Prostate gland (tissue), 2 donors: ENCODE measurements at regions not wholly inside any gene's neighbourhood (a gene's known extent, or its start where the extent isn't known, plus 50 kb on each side); places are given as distances from the start of the nearest gene placed in this dataset.

Experiments
- DNase-seq: peaks from one replicate; pipeline ENCODE4 v3.0.0-alpha.2; 2019; ENCODE audit warnings: low spot score
- H3K27ac ChIP-seq, 2 donors: fragments of 200-600 bp; sonication (generic); 2 replicates each; pipeline ENCODE4 v1.5.1; 2017 to 2019
- H3K27me3 ChIP-seq: fragments of 200-600 bp; sonication (generic); replicated peaks from 2 replicates; pipeline ENCODE4 v1.5.1; 2019; ENCODE audit not compliant: insufficient read depth
- H3K36me3 ChIP-seq, 2 donors: fragments of 200-600 bp; sonication (generic); 1 replicate in 1 of 2; 2 replicates in 1 of 2; pipeline versions ENCODE4 v1.5.1 to v1.8.1; 2017 to 2019
- H3K4me1 ChIP-seq: fragments of 200-600 bp; sonication (generic); replicated peaks from 2 replicates; pipeline ENCODE4 v1.5.1; 2019
- H3K4me3 ChIP-seq, 2 donors: fragments of 200-600 bp; sonication (generic); 2 replicates each; pipeline ENCODE4 v1.5.1; 2017 to 2019
- H3K9me3 ChIP-seq: fragments of 200-600 bp; sonication (generic); 2 replicates; pipeline ENCODE4 v1.5.1; 2017
- POLR2A ChIP-seq: fragments of 450-650 bp; IDR thresholded peaks from one replicate; pipeline ENCODE4 v1.6.1; 2016; ENCODE audit warnings: antibody characterized with exemption, mild to moderate bottlenecking
- POLR2AphosphoS5 ChIP-seq: sonication (generic); formaldehyde crosslinking; IDR thresholded peaks from one replicate; pipeline ENCODE4 v1.6.1; 2017; ENCODE audit warnings: antibody characterized with exemption
- WGBS: methylation state at CpG from one replicate; pipeline ENCODE4 v1.1.5; 2018; 5-methylcytosine and 5-hydroxymethylcytosine counted together
- intact Hi-C: fragments of 100-400 bp; cut with DNase I; formaldehyde crosslinking; loops from one replicate; pipeline ENCODE4 v1.14.2; 2022
- TF ChIP-seq, protein P1 (sequence below), 4 experiments: fragments of 200-600 bp in 2 of 4; fragments of 450-650 bp in 2 of 4; sonication (generic) in 2 of 4; IDR thresholded peaks; 1 replicate in 3 of 4; 2 replicates in 1 of 4; pipeline ENCODE4 v1.5.1; 2016 to 2019; ENCODE audit warnings: antibody characterized with exemption in 4 of 4, mild to moderate bottlenecking in 2 of 4, moderate library complexity in 2 of 4

- 80% methylated on average over 4 of the region's 6 CpGs for WGBS
- Histone ChIP-seq H3K4me1 (no peaks in the 10 kb centered on the region), H3K36me3 (no peaks in the 10 kb centered on the region), H3K4me3 (no peak overlapping the region), H3K27ac (no peak overlapping the region), H3K27me3 (no peaks in the 10 kb centered on the region), H3K9me3 (no peaks in the 10 kb centered on the region)
- DNase-seq = no peak
- TF ChIP-seq, protein P1, sequence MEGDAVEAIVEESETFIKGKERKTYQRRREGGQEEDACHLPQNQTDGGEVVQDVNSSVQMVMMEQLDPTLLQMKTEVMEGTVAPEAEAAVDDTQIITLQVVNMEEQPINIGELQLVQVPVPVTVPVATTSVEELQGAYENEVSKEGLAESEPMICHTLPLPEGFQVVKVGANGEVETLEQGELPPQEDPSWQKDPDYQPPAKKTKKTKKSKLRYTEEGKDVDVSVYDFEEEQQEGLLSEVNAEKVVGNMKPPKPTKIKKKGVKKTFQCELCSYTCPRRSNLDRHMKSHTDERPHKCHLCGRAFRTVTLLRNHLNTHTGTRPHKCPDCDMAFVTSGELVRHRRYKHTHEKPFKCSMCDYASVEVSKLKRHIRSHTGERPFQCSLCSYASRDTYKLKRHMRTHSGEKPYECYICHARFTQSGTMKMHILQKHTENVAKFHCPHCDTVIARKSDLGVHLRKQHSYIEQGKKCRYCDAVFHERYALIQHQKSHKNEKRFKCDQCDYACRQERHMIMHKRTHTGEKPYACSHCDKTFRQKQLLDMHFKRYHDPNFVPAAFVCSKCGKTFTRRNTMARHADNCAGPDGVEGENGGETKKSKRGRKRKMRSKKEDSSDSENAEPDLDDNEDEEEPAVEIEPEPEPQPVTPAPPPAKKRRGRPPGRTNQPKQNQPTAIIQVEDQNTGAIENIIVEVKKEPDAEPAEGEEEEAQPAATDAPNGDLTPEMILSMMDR (IDR thresholded peaks at IDR 0.05) = no peak
- TF ChIP-seq POLR2AphosphoS5 (no peak), POLR2A (no peak)
- intact Hi-C loops = no loop called here
These were observed 204.1 kb upstream of the DMD start for GRCh38 chrX:33415459-33415858.

- TF ChIP-seq POLR2AphosphoS5 (no peak), POLR2A (no peak)
- TF ChIP-seq, protein P1 (IDR thresholded peaks at IDR 0.05) = no peak
- H3K27ac ChIP-seq = no peak overlapping the region
- no peaks in the 10 kb centered on the region for H3K27me3 ChIP-seq
- H3K4me3 ChIP-seq = no peak overlapping the region
- H3K36me3 ChIP-seq = no peaks in the 10 kb centered on the region
- no peaks in the 10 kb centered on the region for H3K9me3 ChIP-seq
- intact Hi-C loops = no loop called here
- no peaks in the 10 kb centered on the region for H3K4me1 ChIP-seq
- DNase-seq = no peak
- 60% methylated on average over 2 of the region's 2 CpGs for WGBS
These were observed 174.2 kb upstream of the DMD start for GRCh38 chrX:33385546-33385945.

DNA sequence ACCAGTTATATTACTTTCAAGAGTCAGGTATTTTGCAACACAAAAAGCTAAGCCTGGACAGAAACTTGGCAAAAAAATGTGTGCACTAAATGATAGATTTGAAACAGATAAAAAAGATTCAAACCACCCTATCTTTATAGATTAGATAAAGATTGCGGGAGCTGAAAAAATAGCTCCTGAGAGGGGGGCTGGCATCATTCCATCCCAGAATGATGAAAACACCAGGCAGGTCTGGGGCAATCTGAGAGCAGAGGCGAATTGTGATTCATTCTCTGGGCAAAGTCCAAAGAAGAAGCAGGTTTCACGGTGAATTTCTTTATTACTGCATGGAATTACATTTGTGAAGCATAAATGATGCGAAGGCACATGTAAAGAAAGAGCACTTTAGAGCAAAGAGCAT lies 168.5 kb upstream of the DMD start:
- TF ChIP-seq, protein P1 (IDR thresholded peaks at IDR 0.05) = no peak
- TF ChIP-seq POLR2A (no peak), POLR2AphosphoS5 (no peak)
- no peaks in the 10 kb centered on the region for H3K9me3 ChIP-seq
- DNase-seq = peak; percentile 3
- H3K4me3 ChIP-seq = no peak overlapping the region
- no peaks in the 10 kb centered on the region for H3K27me3 ChIP-seq
- H3K27ac ChIP-seq = no peak overlapping the region
- intact Hi-C loops = no loop called here
- no peaks in the 10 kb centered on the region for H3K36me3 ChIP-seq
- 27% methylated on average over 4 of the region's 4 CpGs for WGBS
- H3K4me1 ChIP-seq = no peaks in the 10 kb centered on the region

DNA sequence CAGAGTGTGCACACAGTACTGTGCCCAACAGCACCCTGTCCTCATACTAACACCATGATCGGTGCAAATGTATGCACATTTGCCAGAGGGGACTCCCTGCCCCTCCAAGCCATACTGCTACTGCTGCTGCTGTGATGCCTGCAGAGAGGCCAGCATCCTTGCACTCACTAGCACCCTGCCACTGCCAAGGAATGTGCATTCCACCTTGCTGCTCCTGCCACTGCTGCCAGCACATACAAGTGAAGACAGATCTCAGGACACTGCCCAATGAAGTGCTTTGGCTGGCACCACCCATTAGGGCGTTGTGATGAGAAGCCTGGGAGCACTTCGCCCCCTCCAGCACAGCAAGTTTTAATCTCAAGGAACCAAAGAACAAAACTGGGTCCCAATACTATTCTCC lies 146.3 kb upstream of the DMD start:
- no peaks in the 10 kb centered on the region for H3K36me3 ChIP-seq
- no peak overlapping the region for H3K27ac ChIP-seq
- no peak for TF ChIP-seq POLR2A
- TF ChIP-seq, protein P1 (IDR thresholded peaks at IDR 0.05) = no peak
- TF ChIP-seq POLR2AphosphoS5 = no peak
- H3K4me3 ChIP-seq = no peak overlapping the region
- no peaks in the 10 kb centered on the region for H3K27me3 ChIP-seq
- no peaks in the 10 kb centered on the region for H3K4me1 ChIP-seq
- no peak for DNase-seq
- 88% methylated on average over 2 of the region's 3 CpGs for WGBS
- no peaks in the 10 kb centered on the region for H3K9me3 ChIP-seq
- intact Hi-C loops = no loop called here

- intact Hi-C loops = loop anchor here (10.0 kb wide), 1 partner anchor 804 kb away; no protein-coding TSS in a partner anchor
- DNase-seq = no peak
- H3K36me3 ChIP-seq = no peaks in the 10 kb centered on the region
- H3K4me3 ChIP-seq = no peak overlapping the region
- H3K4me1 ChIP-seq = no peaks in the 10 kb centered on the region
- H3K27ac ChIP-seq = no peak overlapping the region
- WGBS = 10% methylated on average over 9 of the region's 9 CpGs
- no peaks in the 10 kb centered on the region for H3K27me3 ChIP-seq
- TF ChIP-seq POLR2A (no peak), POLR2AphosphoS5 (no peak)
- TF ChIP-seq, protein P1 (IDR thresholded peaks at IDR 0.05) = no peak
- H3K9me3 ChIP-seq = no peaks in the 10 kb centered on the region
These were observed 127.9 kb upstream of the DMD start for GRCh38 chrX:33339219-33339618.
